ENCODE measurements at regions not wholly inside any gene's neighbourhood (a gene's known extent, or its start where the extent isn't known, plus 50 kb on each side); places are given as distances from the start of the nearest gene placed in this dataset.

DNA sequence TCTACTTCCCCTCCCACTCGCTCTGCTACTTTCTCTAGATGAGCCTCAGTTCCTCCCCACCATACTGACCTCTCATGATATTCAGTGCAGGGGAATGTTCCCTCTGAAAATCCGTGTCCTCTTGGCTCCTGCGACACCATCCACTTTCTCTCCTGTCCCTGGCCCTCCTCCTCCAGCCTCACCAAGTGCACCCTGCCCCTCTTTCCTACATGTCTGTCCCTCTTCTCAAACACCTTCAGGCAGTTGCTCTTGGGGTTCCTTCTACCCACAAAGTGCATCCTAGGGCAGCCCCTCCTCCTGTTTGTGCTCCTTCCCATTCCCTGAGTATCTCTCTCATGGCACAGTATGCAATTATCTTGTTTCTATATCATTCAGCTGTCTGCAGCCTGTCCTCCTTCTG, 246.4 kb upstream of the RAB6C start:
- TF ChIP-seq, protein P1, sequence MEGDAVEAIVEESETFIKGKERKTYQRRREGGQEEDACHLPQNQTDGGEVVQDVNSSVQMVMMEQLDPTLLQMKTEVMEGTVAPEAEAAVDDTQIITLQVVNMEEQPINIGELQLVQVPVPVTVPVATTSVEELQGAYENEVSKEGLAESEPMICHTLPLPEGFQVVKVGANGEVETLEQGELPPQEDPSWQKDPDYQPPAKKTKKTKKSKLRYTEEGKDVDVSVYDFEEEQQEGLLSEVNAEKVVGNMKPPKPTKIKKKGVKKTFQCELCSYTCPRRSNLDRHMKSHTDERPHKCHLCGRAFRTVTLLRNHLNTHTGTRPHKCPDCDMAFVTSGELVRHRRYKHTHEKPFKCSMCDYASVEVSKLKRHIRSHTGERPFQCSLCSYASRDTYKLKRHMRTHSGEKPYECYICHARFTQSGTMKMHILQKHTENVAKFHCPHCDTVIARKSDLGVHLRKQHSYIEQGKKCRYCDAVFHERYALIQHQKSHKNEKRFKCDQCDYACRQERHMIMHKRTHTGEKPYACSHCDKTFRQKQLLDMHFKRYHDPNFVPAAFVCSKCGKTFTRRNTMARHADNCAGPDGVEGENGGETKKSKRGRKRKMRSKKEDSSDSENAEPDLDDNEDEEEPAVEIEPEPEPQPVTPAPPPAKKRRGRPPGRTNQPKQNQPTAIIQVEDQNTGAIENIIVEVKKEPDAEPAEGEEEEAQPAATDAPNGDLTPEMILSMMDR (IDR thresholded peaks at IDR 0.05): no peak
- TF ChIP-seq POLR2A (IDR thresholded peaks at IDR 0.05): no peak

Data from thyroid gland (tissue), 4 donors.